NB4 (cell line): ENCODE measurements at regions not wholly inside any gene's neighbourhood (a gene's known extent, or its start where the extent isn't known, plus 50 kb on each side); places are given as distances from the start of the nearest gene placed in this dataset.
A peak's percentile ranks its signal among the peaks of the same experiment; 100 is the strongest.

Experiments
- DNase-seq: peaks from one replicate; pipeline ENCODE4 v3.0.0; 2010; ENCODE audit warnings: low read depth
- H3K4me3 ChIP-seq: one replicate; pipeline ENCODE4 v1.5.1; 2011; ENCODE audit warnings: mild to moderate bottlenecking, low read depth, low read length, moderate library complexity
- MYC ChIP-seq: IDR thresholded peaks from 2 replicates; pipeline ENCODE4 v1.6.1; 2011; ENCODE audit warnings: low read depth, low read length
- POLR2A ChIP-seq: IDR thresholded peaks from 2 replicates; pipeline ENCODE4 v1.6.1; 2011; ENCODE audit warnings: mild to moderate bottlenecking; ENCODE audit not compliant: insufficient read length; ENCODE audit errors: extremely low read depth
- TF ChIP-seq, protein P1 (sequence below): IDR thresholded peaks from 2 replicates; pipeline ENCODE4 v1.6.1; 2011; ENCODE audit warnings: low read depth, low read length
- TF ChIP-seq, protein P2 (sequence below): IDR thresholded peaks from one replicate; pipeline ENCODE4 v1.5.1; 2012; ENCODE audit warnings: low read depth, low read length

DNA sequence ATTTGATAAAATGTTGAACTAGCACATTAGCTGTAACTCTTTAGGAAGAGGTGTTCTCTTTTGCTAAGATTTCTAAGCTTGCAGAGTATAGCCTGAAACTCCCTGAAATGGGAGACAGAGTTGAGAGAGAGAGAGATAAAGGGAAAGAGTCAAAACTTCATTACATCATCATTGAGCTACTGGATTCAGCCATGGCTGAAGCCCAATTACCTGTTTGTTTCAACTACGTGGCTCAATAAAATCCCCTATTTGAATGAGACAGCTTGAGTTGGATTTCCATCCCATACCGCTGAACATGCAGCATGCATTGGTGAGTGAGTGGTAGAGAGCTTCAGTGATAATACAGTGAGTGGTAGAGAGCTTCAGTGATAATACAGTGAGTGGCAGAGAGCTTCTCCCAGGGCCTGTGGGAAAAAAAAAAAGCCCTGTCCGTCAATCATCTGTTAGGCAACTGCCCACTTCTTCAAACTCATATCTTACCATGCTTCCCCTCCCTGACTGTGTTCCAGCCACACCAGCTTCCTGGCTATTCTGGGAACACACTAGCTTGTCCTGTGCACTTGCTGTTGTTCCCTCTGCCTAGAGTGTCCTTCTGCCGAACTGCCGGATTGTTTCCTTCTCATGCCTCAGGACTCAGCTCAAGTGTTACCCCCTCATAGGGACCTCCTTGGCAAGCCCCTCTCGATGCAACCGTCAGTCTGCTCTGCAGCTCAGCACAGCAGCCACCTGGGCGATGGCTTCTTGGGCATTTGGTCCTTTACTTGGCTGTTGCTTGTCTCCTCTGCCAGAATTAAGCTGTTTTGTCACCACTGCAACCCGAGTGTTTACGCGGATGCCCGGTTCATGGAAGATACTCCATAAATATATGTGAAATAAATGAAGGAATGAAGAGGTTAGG lies 91.3 kb upstream of the EYA2 start:
- no peak overlapping the region for H3K4me3 ChIP-seq
- TF ChIP-seq, protein P1, sequence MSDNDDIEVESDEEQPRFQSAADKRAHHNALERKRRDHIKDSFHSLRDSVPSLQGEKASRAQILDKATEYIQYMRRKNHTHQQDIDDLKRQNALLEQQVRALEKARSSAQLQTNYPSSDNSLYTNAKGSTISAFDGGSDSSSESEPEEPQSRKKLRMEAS: no peak
- no peak for TF ChIP-seq POLR2A
- TF ChIP-seq, protein P2, sequence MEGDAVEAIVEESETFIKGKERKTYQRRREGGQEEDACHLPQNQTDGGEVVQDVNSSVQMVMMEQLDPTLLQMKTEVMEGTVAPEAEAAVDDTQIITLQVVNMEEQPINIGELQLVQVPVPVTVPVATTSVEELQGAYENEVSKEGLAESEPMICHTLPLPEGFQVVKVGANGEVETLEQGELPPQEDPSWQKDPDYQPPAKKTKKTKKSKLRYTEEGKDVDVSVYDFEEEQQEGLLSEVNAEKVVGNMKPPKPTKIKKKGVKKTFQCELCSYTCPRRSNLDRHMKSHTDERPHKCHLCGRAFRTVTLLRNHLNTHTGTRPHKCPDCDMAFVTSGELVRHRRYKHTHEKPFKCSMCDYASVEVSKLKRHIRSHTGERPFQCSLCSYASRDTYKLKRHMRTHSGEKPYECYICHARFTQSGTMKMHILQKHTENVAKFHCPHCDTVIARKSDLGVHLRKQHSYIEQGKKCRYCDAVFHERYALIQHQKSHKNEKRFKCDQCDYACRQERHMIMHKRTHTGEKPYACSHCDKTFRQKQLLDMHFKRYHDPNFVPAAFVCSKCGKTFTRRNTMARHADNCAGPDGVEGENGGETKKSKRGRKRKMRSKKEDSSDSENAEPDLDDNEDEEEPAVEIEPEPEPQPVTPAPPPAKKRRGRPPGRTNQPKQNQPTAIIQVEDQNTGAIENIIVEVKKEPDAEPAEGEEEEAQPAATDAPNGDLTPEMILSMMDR: no peak
- TF ChIP-seq MYC: no peak
- DNase-seq: peak; percentile 21

DNA sequence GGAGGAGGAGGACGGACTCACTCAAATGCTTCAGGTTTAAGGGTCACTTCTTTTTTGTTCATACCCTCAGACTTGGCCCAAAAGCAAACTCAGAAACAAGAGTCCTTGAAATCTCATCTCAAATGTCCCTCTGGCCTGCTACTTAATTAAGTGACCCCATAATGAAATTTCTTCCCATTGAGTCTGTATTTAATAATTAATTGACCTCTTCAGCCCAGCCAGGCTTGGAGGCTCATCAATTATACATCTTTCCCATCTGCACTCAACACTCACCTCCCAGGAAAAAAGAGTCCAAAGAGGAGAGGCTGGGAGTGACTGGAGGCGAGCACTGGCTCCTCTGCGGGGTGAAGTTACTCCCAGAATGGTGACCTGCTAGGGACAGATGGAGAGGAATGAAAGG lies 90.5 kb upstream of the EYA2 start:
- TF ChIP-seq POLR2A (no peak), MYC (no peak)
- TF ChIP-seq, protein P2: no peak
- TF ChIP-seq, protein P1: no peak
- DNase-seq: no peak
- H3K4me3 ChIP-seq: no peak overlapping the region

DNA sequence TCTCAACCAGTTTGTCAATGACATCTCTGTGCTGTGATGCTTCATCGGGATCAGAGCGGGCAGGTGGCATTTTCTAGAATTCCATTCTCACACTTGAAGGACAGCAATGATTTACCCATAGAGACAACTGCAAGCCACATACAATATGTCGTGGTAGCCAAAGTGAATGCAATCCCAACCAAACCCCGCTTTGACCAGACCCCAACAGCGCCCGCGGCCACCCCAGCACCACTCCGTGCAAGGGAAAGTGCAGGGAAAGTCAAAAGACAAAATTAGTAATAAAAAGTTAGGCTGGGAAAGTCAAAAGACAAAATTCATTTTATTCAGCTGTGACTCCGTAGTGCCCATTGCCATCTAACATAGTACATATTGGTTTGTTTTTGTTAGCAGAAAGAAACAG lies 88.8 kb upstream of the EYA2 start:
- no peak overlapping the region for H3K4me3 ChIP-seq
- DNase-seq: no peak
- TF ChIP-seq POLR2A (no peak), MYC (no peak)
- TF ChIP-seq, protein P2: no peak
- TF ChIP-seq, protein P1: no peak

DNA sequence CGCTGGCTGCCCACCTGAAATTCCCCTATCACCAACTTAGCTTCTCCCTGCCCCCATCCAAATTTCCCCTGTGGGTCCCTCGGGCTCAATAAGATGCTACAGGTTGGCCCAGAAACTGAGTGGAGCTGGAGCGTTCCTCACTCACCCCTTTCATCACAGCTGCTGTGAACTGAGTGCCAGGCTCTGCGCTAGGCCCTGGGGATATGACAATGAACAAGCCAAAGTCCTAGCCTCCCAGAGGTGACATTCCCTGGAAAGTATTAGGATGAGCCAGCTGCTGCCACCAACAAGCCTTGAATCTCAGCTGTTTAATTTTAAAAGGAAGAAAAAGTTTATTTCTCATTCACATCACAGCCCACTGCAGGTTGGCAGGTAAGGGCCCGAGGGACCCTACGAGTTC lies 86.6 kb upstream of the EYA2 start:
- no peak overlapping the region for H3K4me3 ChIP-seq
- DNase-seq: no peak
- no peak for TF ChIP-seq POLR2A
- TF ChIP-seq MYC: no peak
- TF ChIP-seq, protein P1: no peak
- TF ChIP-seq, protein P2: no peak

DNA sequence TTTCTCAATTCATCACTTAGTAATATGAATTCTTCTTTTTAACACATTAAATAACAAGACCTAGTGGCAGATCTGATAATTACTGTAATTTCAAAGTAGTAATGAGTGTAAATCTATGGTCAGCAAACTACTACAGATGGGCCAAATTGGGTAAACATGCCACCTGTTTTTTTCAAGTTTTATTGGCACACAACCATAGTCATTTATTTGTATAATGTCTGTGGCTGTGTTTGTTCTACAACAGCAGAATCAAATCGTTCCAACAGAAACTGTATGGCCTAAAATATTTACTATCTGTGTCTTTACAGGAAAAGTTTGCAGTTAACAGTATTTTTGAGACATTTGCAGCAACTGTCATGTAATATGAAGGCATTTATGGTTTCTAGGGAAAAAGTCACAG lies 86.1 kb upstream of the EYA2 start:
- TF ChIP-seq MYC (no peak), POLR2A (no peak)
- TF ChIP-seq, protein P1: no peak
- TF ChIP-seq, protein P2: no peak
- no peak for DNase-seq
- H3K4me3 ChIP-seq: no peak overlapping the region
